ENCODE measurements at regions not wholly inside any gene's neighbourhood (a gene's known extent, or its start where the extent isn't known, plus 50 kb on each side); places are given as distances from the start of the nearest gene placed in this dataset.

- no peak for TF ChIP-seq CTCF (conservative IDR thresholded peaks at IDR 0.05; ENCODE audit: low read depth in 2 of 2)
- no peak for TF ChIP-seq POLR2AphosphoS5 (IDR thresholded peaks at IDR 0.05; ENCODE audit: low read depth)
- no peak for TF ChIP-seq CREB1 (CRISPR knock-in tag; IDR thresholded peaks at IDR 0.05; ENCODE audit: low read depth)
- no peak for TF ChIP-seq JUNB (IDR thresholded peaks at IDR 0.05; ENCODE audit: unreplicated experiment)
- no peak for TF ChIP-seq NANOG (IDR thresholded peaks at IDR 0.05; ENCODE audit: borderline replicate concordance)
- no peak for TF ChIP-seq EZH2phosphoT487 (IDR thresholded peaks at IDR 0.05; ENCODE audit: unreplicated experiment)
- TF ChIP-seq EZH2 (IDR thresholded peaks at IDR 0.05; ENCODE audit: low read depth, unreplicated experiment), result no peak
- TF ChIP-seq REST (IDR thresholded peaks at IDR 0.05; ENCODE audit: unreplicated experiment), result no peak
- no peak for TF ChIP-seq ZNF462 (CRISPR knock-in tag; IDR thresholded peaks at IDR 0.05)
Measured at GRCh38 chr3:194961571-194961970, 275.9 kb downstream of the FAM43A start.

All from GM23338 (cell line).